ELF-1 (cell line): ENCODE measurements at regions not wholly inside any gene's neighbourhood (a gene's known extent, or its start where the extent isn't known, plus 50 kb on each side); places are given as distances from the start of the nearest gene placed in this dataset.

Experiments
- DNase-seq: peaks from one replicate; pipeline ENCODE4 v3.0.0-alpha.2; 2016; ENCODE audit warnings: low read depth, low spot score

- no peak for DNase-seq
These were observed 231.3 kb downstream of the C1orf94 start for GRCh38 chr1:34408011-34408410.

DNA sequence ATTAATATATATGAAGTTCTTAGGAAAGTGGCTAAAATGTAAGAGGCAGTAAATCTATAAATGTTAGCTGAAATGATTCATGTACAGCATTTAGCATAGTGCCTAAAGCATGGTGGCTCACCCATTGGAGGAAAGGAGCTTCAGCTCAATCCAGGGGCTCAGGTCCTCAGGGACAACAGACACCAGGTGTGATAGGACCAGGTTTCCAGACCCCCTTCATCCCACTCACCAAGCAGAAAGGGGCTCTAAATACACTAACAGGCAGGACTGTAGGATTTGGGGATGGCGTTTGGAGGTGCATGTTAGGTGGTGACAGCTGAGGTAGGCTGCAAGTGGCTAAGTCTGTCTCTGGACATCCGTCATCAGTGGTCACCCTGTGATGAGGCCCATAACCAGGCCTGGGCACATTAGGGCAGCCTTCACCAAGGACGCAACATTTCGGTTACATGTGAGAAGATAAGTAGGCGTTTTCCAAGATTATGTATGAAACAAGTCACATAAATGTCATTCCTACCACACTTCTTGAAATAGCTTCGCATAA lies 233.1 kb downstream of the C1orf94 start:
- no peak for DNase-seq

- DNase-seq, result no peak
These were observed 236.1 kb downstream of the C1orf94 start for GRCh38 chr1:34412598-34413370.

- DNase-seq, result no peak
These were observed 238.4 kb downstream of the C1orf94 start for GRCh38 chr1:34415140-34415539.

DNA sequence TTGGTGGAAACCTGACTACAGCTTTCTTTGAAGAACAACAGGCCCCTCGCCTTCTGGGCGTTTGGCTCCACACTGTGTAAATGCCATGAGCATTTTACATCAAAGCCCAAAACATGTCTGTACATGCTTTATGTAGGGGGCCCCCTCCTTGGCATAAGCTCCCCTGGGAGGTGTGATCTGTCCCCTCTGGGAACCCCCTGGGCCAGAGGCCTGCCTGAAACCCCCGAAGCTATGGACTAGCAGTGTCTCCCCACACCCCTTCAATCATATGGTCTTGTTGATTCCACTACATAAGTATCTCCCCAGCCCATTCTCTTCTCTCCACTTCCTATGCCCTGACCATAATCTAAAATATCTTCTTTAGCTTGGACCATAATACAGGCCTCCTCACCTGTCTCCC lies 241.5 kb downstream of the C1orf94 start:
- no peak for DNase-seq

DNA sequence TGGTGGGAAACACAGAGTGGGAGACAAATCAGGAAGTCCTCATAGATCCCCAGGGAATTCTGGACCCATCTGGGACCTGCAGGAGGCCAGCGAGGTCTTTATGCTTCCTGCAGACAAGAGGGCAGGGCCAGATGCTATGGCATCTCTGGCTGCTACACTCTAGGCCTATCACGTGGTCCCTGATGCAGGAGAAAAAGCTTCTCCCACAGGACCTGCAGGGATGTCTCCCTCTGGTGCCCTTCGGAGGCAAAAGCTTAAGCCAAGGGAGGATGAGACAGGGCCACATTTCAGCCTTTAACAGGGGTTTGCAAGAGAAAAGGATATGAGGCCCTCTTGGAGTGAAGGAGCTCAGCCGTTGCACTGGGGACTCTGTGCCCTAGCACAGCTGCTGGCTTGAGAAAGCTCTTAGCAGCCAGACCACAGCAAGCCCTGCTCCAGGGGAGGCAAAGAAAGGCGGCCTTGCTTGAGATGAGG lies 243.0 kb downstream of the C1orf94 start:
- DNase-seq, result peak; percentile 49

DNA sequence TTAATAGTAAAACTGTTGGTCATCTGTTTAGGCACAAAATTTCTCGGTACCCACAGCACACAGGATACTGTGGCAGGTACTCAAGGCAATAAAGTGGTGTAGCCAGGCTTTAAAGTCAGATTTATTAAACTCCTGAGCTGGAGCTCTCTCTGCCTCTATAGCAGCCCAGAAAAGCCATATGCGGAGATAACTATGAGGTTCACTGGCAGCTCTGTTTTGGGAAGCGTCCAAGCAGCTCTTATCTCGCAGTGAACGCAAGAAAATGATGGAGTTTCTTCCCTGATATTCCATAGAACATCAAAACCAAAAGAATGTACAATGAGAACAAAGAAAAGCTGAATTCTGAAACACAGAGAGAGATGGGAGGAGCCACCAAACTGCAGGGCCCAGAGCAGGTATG lies 248.3 kb downstream of the C1orf94 start:
- no peak for DNase-seq

- DNase-seq, result no peak
These were observed 249.1 kb downstream of the C1orf94 start for GRCh38 chr1:34425785-34426184.

DNA sequence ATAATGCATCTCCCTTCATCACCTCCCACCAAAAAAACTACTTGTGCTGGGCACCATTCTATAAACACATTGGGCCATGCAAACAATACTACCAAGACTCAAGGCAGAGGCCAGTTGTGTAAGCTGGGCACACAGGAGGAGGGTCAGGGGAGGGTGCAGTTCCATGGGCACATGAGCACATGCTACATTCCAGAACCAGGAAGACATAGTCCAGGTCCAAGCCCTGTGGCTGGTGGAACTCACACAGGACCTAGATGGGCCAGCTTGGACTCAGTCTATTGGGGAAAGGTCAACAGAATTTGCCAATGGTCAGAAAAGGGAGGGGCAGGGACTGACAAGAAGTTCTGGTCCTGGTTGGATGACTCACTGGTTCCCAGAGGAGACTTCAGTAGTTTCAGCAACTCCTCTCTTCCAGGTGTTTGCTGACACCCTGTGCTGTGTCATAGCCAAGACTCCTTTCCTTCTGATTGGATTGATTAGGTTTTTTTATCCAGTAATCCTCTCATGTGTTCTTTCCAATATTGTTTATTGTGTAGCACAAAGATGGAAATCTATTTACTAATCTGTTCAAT lies 249.7 kb downstream of the C1orf94 start:
- DNase-seq, result no peak

- no peak for DNase-seq
These were observed 250.5 kb downstream of the C1orf94 start for GRCh38 chr1:34427170-34427569.

- no peak for DNase-seq
These were observed 256.4 kb downstream of the C1orf94 start for GRCh38 chr1:34433099-34433498.

GRCh38 chr1:34436836-34437235 lies 260.1 kb downstream of the C1orf94 start:
- DNase-seq, result no peak

GRCh38 chr1:34441259-34442069 lies 264.8 kb downstream of the C1orf94 start:
- DNase-seq, result no peak

- no peak for DNase-seq
These were observed 267.8 kb downstream of the C1orf94 start for GRCh38 chr1:34444516-34444915.

GRCh38 chr1:34450325-34450724 lies 273.6 kb downstream of the C1orf94 start:
- DNase-seq, result no peak

DNA sequence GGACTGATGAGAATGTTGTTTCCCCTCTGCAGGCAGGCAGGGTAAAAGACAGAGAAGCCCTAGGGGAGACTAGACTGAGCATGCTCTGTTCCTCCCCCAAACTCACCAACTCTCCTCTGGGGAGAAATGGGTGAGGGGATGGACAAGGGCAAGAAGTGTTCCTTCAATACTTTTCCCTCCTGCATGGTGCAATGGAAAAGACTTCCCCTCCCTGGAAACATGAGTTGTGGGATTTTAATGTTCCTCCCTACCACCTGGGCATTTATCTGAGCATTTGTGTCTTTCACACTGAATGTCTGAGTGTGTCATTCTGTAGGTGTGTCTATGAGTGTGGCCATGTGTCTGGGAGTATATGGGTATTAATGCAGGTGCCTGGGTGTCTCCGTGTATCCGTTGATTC lies 275.7 kb downstream of the C1orf94 start:
- DNase-seq, result no peak

DNA sequence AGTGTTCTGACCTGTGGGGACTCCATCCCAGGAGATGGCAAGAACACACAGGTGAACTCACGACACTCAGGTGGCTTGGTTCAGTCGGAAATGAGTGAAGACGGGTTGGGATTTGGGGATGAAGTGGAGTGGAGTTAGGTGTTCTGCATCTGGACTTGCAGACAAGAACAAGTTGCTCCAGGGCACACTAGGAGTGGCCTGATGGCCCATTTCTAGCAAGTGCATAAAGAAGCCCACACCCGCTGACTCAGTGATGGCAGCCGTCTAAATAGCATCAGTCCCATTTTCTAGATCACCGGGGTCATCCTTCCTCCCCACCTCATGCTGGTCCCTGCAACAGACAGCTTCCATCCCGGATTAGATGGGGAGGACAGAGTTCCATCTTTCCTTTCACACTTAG lies 278.4 kb downstream of the C1orf94 start:
- DNase-seq, result no peak

DNA sequence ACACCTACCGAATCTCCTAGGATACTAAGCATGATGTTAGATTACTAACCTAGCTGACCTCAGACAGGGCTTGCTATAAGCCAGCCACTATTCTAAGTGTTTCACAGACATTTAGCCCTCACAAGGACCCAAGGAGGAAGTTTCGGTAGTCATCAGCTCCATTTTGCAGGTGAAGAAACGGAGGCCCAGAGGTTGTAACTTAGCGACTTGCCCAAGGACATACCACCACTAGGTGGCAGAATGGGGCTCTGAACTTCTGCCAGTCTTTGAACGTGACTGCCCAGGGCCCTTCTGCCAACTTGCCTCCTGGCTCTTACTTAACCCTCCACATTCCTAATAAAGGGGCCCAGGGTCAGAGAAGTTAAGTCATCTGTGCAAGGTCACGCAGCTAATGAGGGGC lies 283.5 kb downstream of the C1orf94 start:
- peak; percentile 48 for DNase-seq

GRCh38 chr1:34470401-34470800 lies 284.4 kb upstream of the GJB5 start:
- no peak for DNase-seq

- no peak for DNase-seq
These were observed 280.3 kb upstream of the GJB5 start for GRCh38 chr1:34474566-34474965.

DNA sequence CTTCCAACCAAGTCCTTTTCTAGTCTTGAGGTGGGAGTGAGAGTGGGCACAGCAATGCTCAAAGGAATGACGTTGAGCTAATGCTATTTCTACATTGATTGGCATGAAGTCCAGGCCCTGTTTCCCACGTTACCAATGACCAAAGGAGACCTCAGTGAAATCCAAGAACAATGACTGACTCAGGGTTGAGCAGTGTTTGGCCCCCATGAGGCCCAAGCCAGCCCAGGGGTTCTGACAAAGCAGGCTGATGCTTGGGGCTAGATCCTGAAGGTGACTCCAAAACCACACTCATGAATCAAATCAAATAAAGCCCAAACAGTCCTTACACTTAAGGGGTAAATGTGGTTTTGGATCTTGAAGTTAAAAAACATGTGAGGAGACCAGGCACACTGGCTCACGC lies 278.5 kb upstream of the GJB5 start:
- DNase-seq, result no peak

GRCh38 chr1:34477632-34478141 lies 277.2 kb upstream of the GJB5 start:
- no peak for DNase-seq
